Activated CD4-positive, alpha-beta T cell treated with anti-CD3 and anti-CD28 coated beads, Interleukin-2, Interleukin-6, amounts not matched to agents 100 ng/mL and 50 ng/mL, durations not matched to agents 16 hours and 8 hours (primary cell): ENCODE measurements at regions not wholly inside any gene's neighbourhood (a gene's known extent, or its start where the extent isn't known, plus 50 kb on each side); places are given as distances from the start of the nearest gene placed in this dataset.
"Not testable (repeated sequence)": the region's sequence is repeated elsewhere in the genome, so short reads cannot be mapped to it uniquely, and the experiment has no call there.

ENCODE experiments used
- DNase-seq: peaks from one replicate; pipeline ENCODE4 v3.0.0-alpha.2; 2020

GRCh38 chr12:114500775-114501473, 95.0 kb upstream of the TBX5 start:
- DNase-seq = no peak

DNA sequence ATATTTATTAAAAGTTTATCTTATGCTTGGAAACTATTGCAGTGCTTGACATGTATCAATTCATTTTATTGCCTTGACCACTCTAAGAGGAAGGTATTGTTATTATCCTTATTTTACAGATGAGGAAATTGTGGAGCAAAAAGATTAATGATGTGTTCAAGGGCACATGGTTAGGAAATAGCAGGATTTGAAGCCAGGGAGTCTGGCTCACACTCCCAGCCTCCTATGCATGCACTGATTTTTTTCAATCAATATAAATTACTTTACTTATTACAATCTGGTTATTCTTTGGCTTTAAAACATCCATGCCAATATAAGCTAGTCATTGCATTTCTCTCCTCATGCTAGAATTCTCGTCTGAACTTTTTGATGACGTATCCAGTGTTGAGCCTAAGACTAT, 94.2 kb upstream of the TBX5 start:
- no peak for DNase-seq

GRCh38 chr12:114499338-114499737, 93.4 kb upstream of the TBX5 start:
- no peak for DNase-seq

DNA sequence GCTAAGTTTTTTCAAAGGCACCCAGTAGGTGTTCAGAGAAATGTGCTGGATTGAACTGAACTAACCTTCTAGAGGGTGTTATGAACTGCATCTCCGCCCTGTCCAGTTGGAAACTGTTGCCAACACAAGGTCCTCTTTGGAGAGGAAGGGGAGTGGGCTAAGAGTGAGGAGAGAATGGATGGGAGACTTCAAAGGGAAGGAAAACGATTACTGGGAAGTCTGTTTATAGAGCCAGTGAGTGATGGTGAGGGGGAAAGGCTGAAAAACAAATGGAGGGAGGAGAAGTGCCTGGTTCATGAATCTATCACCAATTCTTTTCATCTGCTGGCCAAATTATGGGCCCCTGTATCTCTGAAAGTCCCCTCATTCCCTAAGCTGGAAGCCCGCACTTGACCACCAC, 86.0 kb upstream of the TBX5 start:
- DNase-seq = no peak

DNA sequence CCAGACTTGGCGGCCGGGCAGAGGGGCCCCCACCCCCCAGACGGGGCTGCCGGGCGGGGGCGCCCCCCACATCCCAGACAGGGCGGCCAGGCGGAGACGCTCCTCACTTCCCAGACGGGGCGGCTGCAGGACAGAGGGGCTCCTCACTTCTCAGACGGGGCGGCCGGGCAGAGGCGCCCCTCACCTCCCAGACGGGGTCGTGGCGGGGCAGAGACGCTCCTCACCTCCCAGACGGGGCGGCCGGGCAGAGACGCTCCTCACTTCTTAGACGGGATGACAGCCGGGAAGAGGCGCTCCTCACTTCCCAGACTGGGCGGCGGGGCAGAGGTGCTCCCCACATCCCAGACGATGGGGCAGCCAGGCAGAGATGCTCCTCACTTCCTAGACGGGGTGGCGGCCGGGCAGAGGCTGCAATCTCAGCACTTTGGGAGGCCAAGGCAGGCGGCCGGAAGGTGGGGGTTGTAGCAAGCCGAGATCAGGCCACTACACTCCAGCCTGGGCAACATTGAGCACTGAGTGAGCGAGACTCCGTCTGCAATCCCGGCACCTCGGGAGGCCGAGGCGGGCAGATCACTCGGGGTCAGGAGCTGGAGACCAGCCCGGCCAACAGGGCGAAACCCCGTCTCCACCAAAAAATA, 79.0 kb upstream of the TBX5 start:
- not testable (repeated sequence) for DNase-seq

- no peak for DNase-seq
These were observed 78.1 kb upstream of the TBX5 start for GRCh38 chr12:114483996-114484395.

- DNase-seq = no peak
These were observed 75.2 kb upstream of the TBX5 start for GRCh38 chr12:114481200-114481535.

- DNase-seq = no peak
These were observed 74.6 kb upstream of the TBX5 start for GRCh38 chr12:114480337-114481199.

- no peak for DNase-seq
These were observed 73.9 kb upstream of the TBX5 start for GRCh38 chr12:114479831-114480230.

DNA sequence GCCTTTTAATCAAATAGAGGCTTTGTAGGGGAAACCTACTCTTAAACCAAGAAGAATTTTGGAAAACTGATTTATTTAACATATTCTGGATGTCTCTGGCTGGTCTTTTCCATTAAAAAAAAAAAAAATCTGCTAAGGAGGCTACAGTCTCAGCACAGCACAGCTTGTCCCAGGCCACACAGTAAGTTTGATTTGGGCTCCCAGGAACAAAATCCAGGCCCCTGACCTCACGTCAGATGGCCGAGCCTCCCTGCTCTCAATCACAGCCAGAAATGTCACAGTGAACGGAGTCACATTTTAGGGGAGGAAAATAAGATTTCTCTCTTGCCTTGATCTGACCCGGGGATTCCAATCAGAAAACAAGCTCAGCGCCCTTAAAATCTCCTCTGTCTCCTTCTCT, 72.9 kb upstream of the TBX5 start:
- DNase-seq = no peak

DNA sequence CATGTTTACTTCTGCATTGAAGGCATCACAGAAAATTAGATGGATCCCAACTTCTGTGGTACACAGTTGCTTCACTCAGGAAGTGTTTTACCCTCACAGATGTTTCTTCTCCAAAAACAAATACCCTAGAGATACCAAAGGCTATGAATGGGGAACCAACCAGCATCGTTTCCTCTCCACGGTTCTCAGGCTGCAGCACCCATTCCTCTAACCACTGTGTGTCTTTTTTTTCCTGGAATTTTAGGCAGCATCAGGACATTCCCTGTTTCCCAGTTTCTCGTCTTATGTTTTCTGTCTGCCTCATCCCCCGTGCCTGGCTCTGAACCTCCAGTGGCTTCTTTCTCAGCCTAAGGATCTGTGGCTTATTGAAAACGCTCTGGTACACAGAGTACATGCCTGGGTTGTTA, 72.0 kb upstream of the TBX5 start:
- DNase-seq = no peak

DNA sequence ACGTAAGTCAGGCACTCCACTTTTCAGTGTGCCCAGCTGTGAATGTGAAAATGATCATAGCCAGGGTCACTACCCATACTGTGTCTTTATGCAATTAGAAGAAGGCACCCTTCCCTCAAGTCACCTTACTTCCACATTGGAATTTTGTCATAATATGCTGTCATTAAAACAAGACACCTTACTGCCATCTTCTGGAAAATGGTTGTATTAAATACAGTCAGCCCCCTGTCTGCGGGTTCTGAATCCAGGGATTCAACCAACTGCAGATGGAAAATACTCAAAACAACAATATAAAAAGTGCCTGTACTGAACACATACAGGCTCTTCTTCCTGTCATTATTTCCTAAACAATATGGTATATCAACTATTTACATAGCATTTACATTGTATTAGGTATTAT, 70.2 kb upstream of the TBX5 start:
- no peak for DNase-seq

GRCh38 chr12:114473717-114474116, 67.8 kb upstream of the TBX5 start:
- DNase-seq = no peak

- no peak for DNase-seq
These were observed 67.1 kb upstream of the TBX5 start for GRCh38 chr12:114473018-114473417.

DNA sequence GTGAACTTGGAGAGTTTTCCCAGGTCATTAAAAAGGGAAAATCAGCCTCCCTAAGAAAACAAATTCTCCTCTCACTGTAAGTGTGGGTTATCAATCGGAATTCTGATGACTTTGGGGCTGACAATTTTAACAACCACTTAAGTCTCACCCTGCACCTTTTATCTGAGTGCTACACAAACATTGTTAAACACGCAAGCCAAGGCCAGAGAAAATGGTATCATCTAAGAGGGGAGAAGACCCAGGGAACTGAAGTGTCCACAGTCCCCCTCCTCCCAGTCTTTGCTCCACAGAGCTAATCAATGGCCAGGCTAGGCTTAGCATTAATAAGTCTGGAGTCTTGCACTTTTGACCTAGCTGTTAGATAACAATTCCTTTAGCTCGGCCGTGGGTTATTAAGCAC, 51.7 kb upstream of the TBX5 start:
- DNase-seq = no peak
